ENCODE measurements at regions not wholly inside any gene's neighbourhood (a gene's known extent, or its start where the extent isn't known, plus 50 kb on each side); places are given as distances from the start of the nearest gene placed in this dataset.

- no peak for TF ChIP-seq CTCF (IDR thresholded peaks at IDR 0.05)
- no peak for TF ChIP-seq POLR2A (IDR thresholded peaks at IDR 0.05)
- no peak for TF ChIP-seq POLR2AphosphoS5 (IDR thresholded peaks at IDR 0.05)
Observed at GRCh38 chr3:43926055-43926454, 235.3 kb downstream of the ABHD5 start.

Data from gastroesophageal sphincter (tissue), 3 donors.